H1 (cell line): ENCODE measurements at regions not wholly inside any gene's neighbourhood (a gene's known extent, or its start where the extent isn't known, plus 50 kb on each side); places are given as distances from the start of the nearest gene placed in this dataset.

ENCODE experiments used
- FOSL1 ChIP-seq: IDR thresholded peaks from 2 replicates; pipeline ENCODE4 v1.6.1; 2011; ENCODE audit warnings: mild to moderate bottlenecking, low read depth, low read length, moderate library complexity; ENCODE audit not compliant: insufficient read depth
- KDM4A ChIP-seq: IDR thresholded peaks from one replicate; pipeline ENCODE4 v1.7.1; 2012; ENCODE audit warnings: low read depth, mild to moderate bottlenecking, moderate library complexity, low read length, inconsistent platforms; ENCODE audit not compliant: severe bottlenecking
- KDM5A ChIP-seq: fragments of 200-600 bp; IDR thresholded peaks from 2 replicates; pipeline ENCODE4 v1.7.1; 2012; ENCODE audit warnings: mild to moderate bottlenecking, low read length, inconsistent platforms, mixed read lengths
- POLR2A ChIP-seq, 2 experiments: IDR thresholded peaks; 1 replicate in 1 of 2; 2 replicates in 1 of 2; pipeline ENCODE4 v1.6.1; 2011; ENCODE audit warnings: low read depth in 2 of 2, low read length in 2 of 2, mild to moderate bottlenecking in 2 of 2; ENCODE audit errors: control extremely low read depth in 1 of 2
- POLR2AphosphoS5 ChIP-seq: IDR thresholded peaks from 2 replicates; pipeline ENCODE4 v1.6.1; 2011; ENCODE audit warnings: low read depth, low read length
- RBBP5 ChIP-seq: IDR thresholded peaks from 2 replicates; pipeline ENCODE4 v1.7.1; 2012; ENCODE audit warnings: low read depth, mild to moderate bottlenecking, inconsistent platforms, low read length, moderate library complexity, borderline replicate concordance
- SAP30 ChIP-seq: fragments of 300-600 bp; sonication (generic); IDR thresholded peaks from 2 replicates; pipeline ENCODE4 v1.7.1; 2012; ENCODE audit warnings: low read length, moderate library complexity, mild to moderate bottlenecking, inconsistent platforms; ENCODE audit not compliant: insufficient read depth, insufficient replicate concordance
- SIRT6 ChIP-seq: IDR thresholded peaks from one replicate; pipeline ENCODE4 v1.7.1; 2012; ENCODE audit warnings: low read length, inconsistent platforms
- SP4 ChIP-seq: IDR thresholded peaks from 2 replicates; pipeline ENCODE4 v1.6.1; 2012; ENCODE audit warnings: low read length, inconsistent platforms
- SRF ChIP-seq: IDR thresholded peaks from 2 replicates; pipeline ENCODE4 v1.6.1; 2011; ENCODE audit warnings: mild to moderate bottlenecking, low read depth, low read length, moderate library complexity
- TCF12 ChIP-seq: IDR thresholded peaks from 2 replicates; pipeline ENCODE4 v1.6.1; 2011; ENCODE audit warnings: low read depth, mild to moderate bottlenecking, low read length
- TF ChIP-seq, protein P1 (sequence below): fragments of 300-600 bp; sonication (generic); IDR thresholded peaks from 2 replicates; pipeline ENCODE4 v1.7.1; 2012; ENCODE audit warnings: low read length, moderate library complexity, mild to moderate bottlenecking, inconsistent platforms; ENCODE audit not compliant: insufficient replicate concordance
- TF ChIP-seq, protein P2 (sequence below): IDR thresholded peaks from 2 replicates; pipeline ENCODE4 v1.6.1; 2011; ENCODE audit warnings: low read depth, mild to moderate bottlenecking, low read length; ENCODE audit not compliant: insufficient read depth

DNA sequence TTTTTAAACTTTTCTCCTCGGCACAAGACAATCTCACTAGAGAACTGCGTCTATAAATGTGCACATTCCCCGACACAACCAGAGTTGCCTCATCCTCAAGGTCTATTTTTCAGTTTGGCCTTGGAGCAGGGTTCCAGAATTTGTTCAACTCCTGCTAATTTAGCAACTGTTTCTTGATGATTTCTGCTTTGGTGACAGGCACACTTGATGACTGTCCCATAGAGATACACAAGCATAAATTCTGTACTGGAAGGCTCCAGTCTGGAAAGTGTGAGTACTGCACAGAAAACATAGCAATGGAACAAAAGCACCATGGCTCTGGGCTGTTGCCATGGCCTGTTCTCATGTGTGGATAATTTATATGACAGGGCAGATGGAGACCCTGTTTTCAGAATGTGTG lies 379.6 kb upstream of the PDZRN3 start (continued):
- TF ChIP-seq, protein P1, sequence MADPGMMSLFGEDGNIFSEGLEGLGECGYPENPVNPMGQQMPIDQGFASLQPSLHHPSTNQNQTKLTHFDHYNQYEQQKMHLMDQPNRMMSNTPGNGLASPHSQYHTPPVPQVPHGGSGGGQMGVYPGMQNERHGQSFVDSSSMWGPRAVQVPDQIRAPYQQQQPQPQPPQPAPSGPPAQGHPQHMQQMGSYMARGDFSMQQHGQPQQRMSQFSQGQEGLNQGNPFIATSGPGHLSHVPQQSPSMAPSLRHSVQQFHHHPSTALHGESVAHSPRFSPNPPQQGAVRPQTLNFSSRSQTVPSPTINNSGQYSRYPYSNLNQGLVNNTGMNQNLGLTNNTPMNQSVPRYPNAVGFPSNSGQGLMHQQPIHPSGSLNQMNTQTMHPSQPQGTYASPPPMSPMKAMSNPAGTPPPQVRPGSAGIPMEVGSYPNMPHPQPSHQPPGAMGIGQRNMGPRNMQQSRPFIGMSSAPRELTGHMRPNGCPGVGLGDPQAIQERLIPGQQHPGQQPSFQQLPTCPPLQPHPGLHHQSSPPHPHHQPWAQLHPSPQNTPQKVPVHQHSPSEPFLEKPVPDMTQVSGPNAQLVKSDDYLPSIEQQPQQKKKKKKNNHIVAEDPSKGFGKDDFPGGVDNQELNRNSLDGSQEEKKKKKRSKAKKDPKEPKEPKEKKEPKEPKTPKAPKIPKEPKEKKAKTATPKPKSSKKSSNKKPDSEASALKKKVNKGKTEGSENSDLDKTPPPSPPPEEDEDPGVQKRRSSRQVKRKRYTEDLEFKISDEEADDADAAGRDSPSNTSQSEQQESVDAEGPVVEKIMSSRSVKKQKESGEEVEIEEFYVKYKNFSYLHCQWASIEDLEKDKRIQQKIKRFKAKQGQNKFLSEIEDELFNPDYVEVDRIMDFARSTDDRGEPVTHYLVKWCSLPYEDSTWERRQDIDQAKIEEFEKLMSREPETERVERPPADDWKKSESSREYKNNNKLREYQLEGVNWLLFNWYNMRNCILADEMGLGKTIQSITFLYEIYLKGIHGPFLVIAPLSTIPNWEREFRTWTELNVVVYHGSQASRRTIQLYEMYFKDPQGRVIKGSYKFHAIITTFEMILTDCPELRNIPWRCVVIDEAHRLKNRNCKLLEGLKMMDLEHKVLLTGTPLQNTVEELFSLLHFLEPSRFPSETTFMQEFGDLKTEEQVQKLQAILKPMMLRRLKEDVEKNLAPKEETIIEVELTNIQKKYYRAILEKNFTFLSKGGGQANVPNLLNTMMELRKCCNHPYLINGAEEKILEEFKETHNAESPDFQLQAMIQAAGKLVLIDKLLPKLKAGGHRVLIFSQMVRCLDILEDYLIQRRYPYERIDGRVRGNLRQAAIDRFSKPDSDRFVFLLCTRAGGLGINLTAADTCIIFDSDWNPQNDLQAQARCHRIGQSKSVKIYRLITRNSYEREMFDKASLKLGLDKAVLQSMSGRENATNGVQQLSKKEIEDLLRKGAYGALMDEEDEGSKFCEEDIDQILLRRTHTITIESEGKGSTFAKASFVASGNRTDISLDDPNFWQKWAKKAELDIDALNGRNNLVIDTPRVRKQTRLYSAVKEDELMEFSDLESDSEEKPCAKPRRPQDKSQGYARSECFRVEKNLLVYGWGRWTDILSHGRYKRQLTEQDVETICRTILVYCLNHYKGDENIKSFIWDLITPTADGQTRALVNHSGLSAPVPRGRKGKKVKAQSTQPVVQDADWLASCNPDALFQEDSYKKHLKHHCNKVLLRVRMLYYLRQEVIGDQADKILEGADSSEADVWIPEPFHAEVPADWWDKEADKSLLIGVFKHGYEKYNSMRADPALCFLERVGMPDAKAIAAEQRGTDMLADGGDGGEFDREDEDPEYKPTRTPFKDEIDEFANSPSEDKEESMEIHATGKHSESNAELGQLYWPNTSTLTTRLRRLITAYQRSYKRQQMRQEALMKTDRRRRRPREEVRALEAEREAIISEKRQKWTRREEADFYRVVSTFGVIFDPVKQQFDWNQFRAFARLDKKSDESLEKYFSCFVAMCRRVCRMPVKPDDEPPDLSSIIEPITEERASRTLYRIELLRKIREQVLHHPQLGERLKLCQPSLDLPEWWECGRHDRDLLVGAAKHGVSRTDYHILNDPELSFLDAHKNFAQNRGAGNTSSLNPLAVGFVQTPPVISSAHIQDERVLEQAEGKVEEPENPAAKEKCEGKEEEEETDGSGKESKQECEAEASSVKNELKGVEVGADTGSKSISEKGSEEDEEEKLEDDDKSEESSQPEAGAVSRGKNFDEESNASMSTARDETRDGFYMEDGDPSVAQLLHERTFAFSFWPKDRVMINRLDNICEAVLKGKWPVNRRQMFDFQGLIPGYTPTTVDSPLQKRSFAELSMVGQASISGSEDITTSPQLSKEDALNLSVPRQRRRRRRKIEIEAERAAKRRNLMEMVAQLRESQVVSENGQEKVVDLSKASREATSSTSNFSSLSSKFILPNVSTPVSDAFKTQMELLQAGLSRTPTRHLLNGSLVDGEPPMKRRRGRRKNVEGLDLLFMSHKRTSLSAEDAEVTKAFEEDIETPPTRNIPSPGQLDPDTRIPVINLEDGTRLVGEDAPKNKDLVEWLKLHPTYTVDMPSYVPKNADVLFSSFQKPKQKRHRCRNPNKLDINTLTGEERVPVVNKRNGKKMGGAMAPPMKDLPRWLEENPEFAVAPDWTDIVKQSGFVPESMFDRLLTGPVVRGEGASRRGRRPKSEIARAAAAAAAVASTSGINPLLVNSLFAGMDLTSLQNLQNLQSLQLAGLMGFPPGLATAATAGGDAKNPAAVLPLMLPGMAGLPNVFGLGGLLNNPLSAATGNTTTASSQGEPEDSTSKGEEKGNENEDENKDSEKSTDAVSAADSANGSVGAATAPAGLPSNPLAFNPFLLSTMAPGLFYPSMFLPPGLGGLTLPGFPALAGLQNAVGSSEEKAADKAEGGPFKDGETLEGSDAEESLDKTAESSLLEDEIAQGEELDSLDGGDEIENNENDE = no peak
- TF ChIP-seq SP4 (no peak), SRF (no peak), SIRT6 (no peak), KDM4A (no peak), POLR2AphosphoS5 (no peak), KDM5A (no peak), FOSL1 (no peak), TCF12 (no peak), POLR2A (IDR thresholded peaks at IDR 0.05; ENCODE audit: control extremely low read depth in 1 of 2, low read depth in 2 of 2, low read length in 2 of 2) (no peak), SAP30 (no peak), RBBP5 (no peak)
- TF ChIP-seq, protein P2, sequence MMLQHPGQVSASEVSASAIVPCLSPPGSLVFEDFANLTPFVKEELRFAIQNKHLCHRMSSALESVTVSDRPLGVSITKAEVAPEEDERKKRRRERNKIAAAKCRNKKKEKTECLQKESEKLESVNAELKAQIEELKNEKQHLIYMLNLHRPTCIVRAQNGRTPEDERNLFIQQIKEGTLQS = no peak
